HEK293T (cell line): ENCODE measurements at regions not wholly inside any gene's neighbourhood (a gene's known extent, or its start where the extent isn't known, plus 50 kb on each side); places are given as distances from the start of the nearest gene placed in this dataset.

ENCODE experiments used
- ARNT ChIP-seq: fragments of 450-650 bp; IDR thresholded peaks from 2 replicates; pipeline ENCODE4 v1.6.1; 2017; ENCODE audit warnings: mild to moderate bottlenecking
- ELF4 ChIP-seq: fragments of 450-650 bp; IDR thresholded peaks from 2 replicates; pipeline ENCODE4 v1.6.1; 2017; ENCODE audit warnings: antibody characterized with exemption
- FOXA1 ChIP-seq: fragments of 450-650 bp; IDR thresholded peaks from 2 replicates; pipeline ENCODE4 v1.6.1; 2016; ENCODE audit warnings: mild to moderate bottlenecking
- FOXK2 ChIP-seq: fragments of 450-650 bp; IDR thresholded peaks from 2 replicates; pipeline ENCODE4 v1.6.1; 2016; ENCODE audit warnings: mild to moderate bottlenecking
- NFRKB ChIP-seq: fragments of 450-650 bp; IDR thresholded peaks from 2 replicates; pipeline ENCODE4 v1.6.1; 2016; ENCODE audit warnings: mild to moderate bottlenecking, moderate library complexity
- PKNOX1 ChIP-seq: fragments of 450-650 bp; IDR thresholded peaks from 2 replicates; pipeline ENCODE4 v1.6.1; 2016
- SP1 ChIP-seq: fragments of 450-650 bp; IDR thresholded peaks from 2 replicates; pipeline ENCODE4 v1.6.1; 2017
- SUZ12 ChIP-seq: fragments of 450-650 bp; IDR thresholded peaks from 2 replicates; pipeline ENCODE4 v1.6.1; 2016; ENCODE audit warnings: mild to moderate bottlenecking
- TARDBP ChIP-seq: fragments of 450-650 bp; IDR thresholded peaks from 2 replicates; pipeline ENCODE4 v1.6.1; 2016
- ZNF384 ChIP-seq: fragments of 450-650 bp; IDR thresholded peaks from 2 replicates; pipeline ENCODE4 v1.6.1; 2016

DNA sequence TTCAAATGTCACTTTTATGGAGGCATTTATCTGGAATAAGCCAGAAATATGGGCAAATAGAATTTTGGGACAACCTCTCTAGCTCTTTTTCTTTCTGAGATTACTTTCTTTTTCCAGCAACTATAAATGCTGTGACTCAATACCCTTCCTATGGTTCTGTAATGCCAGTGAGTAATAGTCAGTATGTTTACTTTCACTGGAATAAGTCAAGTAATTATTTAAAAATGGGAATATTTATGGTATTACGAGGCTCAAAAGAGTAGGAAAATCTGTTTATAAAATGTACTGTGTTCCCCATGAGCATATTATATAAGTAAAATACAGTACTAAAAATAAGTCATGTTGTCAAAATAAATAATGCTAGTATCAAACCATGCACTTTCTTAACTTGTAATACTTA lies 750.5 kb downstream of the LUZP2 start:
- TF ChIP-seq ARNT (no peak), FOXK2 (no peak), NFRKB (no peak), SP1 (no peak), SUZ12 (no peak), TARDBP (no peak), ZNF384 (no peak), ELF4 (no peak), PKNOX1 (no peak), FOXA1 (no peak)
